ENCODE measurements at regions not wholly inside any gene's neighbourhood (a gene's known extent, or its start where the extent isn't known, plus 50 kb on each side); places are given as distances from the start of the nearest gene placed in this dataset.

GRCh38 chr9:22170556-22170955, 161.5 kb upstream of the CDKN2B start:
- no peaks in the 10 kb centered on the region for H3K27me3 ChIP-seq (ENCODE audit: control insufficient read depth, insufficient read depth, low read length)
- peaks cover 2% of the 10 kb centered on the region for H3K4me1 ChIP-seq (ENCODE audit: control insufficient read depth, extremely low read depth, insufficient read depth, low read length)
- H4K20me1 ChIP-seq (ENCODE audit: control insufficient read depth, extremely low read depth, insufficient read depth, low read length) = no peaks in the 10 kb centered on the region
- H3K27ac ChIP-seq (ENCODE audit: insufficient read depth, low read length) = no peak overlapping the region
- no peaks in the 10 kb centered on the region for H3K9me3 ChIP-seq (ENCODE audit: control insufficient read depth, insufficient read depth, low read depth, low read length)
- no peak overlapping the region for H3K4me2 ChIP-seq (ENCODE audit: extremely low read depth, insufficient read depth, low read length)
- H3K4me3 ChIP-seq (replicated peaks in 1 of 4; ENCODE audit: control extremely low read depth in 1 of 4, insufficient read depth in 1 of 4, low read depth in 3 of 4, low read length in 4 of 4) = no peak overlapping the region
- H3K79me2 ChIP-seq (ENCODE audit: control insufficient read depth, insufficient read depth, low read length) = no peaks in the 10 kb centered on the region
- no peak overlapping the region for H3K9ac ChIP-seq (ENCODE audit: insufficient read depth, low read length)
- no peaks in the 10 kb centered on the region for H3K36me3 ChIP-seq (ENCODE audit: control insufficient read depth, insufficient read depth, low read length)
- no peak for TF ChIP-seq CTCF (conservative IDR thresholded peaks at IDR 0.05 in 1 of 2, IDR thresholded peaks at IDR 0.05 in 1 of 2; ENCODE audit: low read depth in 1 of 2, low read length in 2 of 2)
- no peak for TF ChIP-seq EZH2 (IDR thresholded peaks at IDR 0.05; ENCODE audit: low read length, missing control alignments)
- DNase-seq (ENCODE audit: low read depth in 2 of 2) = no peak
- H2AFZ ChIP-seq (ENCODE audit: low read length) = no peak overlapping the region

GRCh38 chr9:22170990-22171670, 162.0 kb upstream of the CDKN2B start:
- no peak for DNase-seq (ENCODE audit: low read depth in 2 of 2)
- H3K27me3 ChIP-seq (ENCODE audit: control insufficient read depth, insufficient read depth, low read length) = no peaks in the 10 kb centered on the region
- no peaks in the 10 kb centered on the region for H4K20me1 ChIP-seq (ENCODE audit: control insufficient read depth, extremely low read depth, insufficient read depth, low read length)
- no peaks in the 10 kb centered on the region for H3K36me3 ChIP-seq (ENCODE audit: control insufficient read depth, insufficient read depth, low read length)
- H3K27ac ChIP-seq (ENCODE audit: insufficient read depth, low read length) = no peak overlapping the region
- H3K79me2 ChIP-seq (ENCODE audit: control insufficient read depth, insufficient read depth, low read length) = no peaks in the 10 kb centered on the region
- no peak overlapping the region for H3K4me3 ChIP-seq (replicated peaks in 1 of 4; ENCODE audit: control extremely low read depth in 1 of 4, insufficient read depth in 1 of 4, low read depth in 3 of 4, low read length in 4 of 4)
- no peaks in the 10 kb centered on the region for H3K9me3 ChIP-seq (ENCODE audit: control insufficient read depth, insufficient read depth, low read depth, low read length)
- no peak overlapping the region for H3K9ac ChIP-seq (ENCODE audit: insufficient read depth, low read length)
- TF ChIP-seq EZH2 (IDR thresholded peaks at IDR 0.05; ENCODE audit: low read length, missing control alignments) (no peak), CTCF (conservative IDR thresholded peaks at IDR 0.05 in 1 of 2, IDR thresholded peaks at IDR 0.05 in 1 of 2; ENCODE audit: low read depth in 1 of 2, low read length in 2 of 2) (no peak)
- peaks cover 2% of the 10 kb centered on the region for H3K4me1 ChIP-seq (ENCODE audit: control insufficient read depth, extremely low read depth, insufficient read depth, low read length)
- H3K4me2 ChIP-seq (ENCODE audit: extremely low read depth, insufficient read depth, low read length) = no peak overlapping the region
- H2AFZ ChIP-seq (ENCODE audit: low read length) = no peak overlapping the region

- H3K79me2 ChIP-seq (ENCODE audit: control insufficient read depth, insufficient read depth, low read length) = no peaks in the 10 kb centered on the region
- no peak overlapping the region for H3K27ac ChIP-seq (ENCODE audit: insufficient read depth, low read length)
- no peaks in the 10 kb centered on the region for H3K27me3 ChIP-seq (ENCODE audit: control insufficient read depth, insufficient read depth, low read length)
- H3K4me3 ChIP-seq (replicated peaks in 1 of 4; ENCODE audit: control extremely low read depth in 1 of 4, insufficient read depth in 1 of 4, low read depth in 3 of 4, low read length in 4 of 4) = no peak overlapping the region
- no peak overlapping the region for H2AFZ ChIP-seq (ENCODE audit: low read length)
- no peak overlapping the region for H3K4me2 ChIP-seq (ENCODE audit: extremely low read depth, insufficient read depth, low read length)
- peaks cover 2% of the 10 kb centered on the region for H3K4me1 ChIP-seq (ENCODE audit: control insufficient read depth, extremely low read depth, insufficient read depth, low read length)
- no peaks in the 10 kb centered on the region for H4K20me1 ChIP-seq (ENCODE audit: control insufficient read depth, extremely low read depth, insufficient read depth, low read length)
- H3K36me3 ChIP-seq (ENCODE audit: control insufficient read depth, insufficient read depth, low read length) = no peaks in the 10 kb centered on the region
- H3K9ac ChIP-seq (ENCODE audit: insufficient read depth, low read length) = no peak overlapping the region
- no peak for TF ChIP-seq CTCF (conservative IDR thresholded peaks at IDR 0.05 in 1 of 2, IDR thresholded peaks at IDR 0.05 in 1 of 2; ENCODE audit: low read depth in 1 of 2, low read length in 2 of 2)
- TF ChIP-seq EZH2 (IDR thresholded peaks at IDR 0.05; ENCODE audit: low read length, missing control alignments) = no peak
- H3K9me3 ChIP-seq (ENCODE audit: control insufficient read depth, insufficient read depth, low read depth, low read length) = no peaks in the 10 kb centered on the region
- DNase-seq (ENCODE audit: low read depth in 2 of 2) = no peak
Measured at GRCh38 chr9:22171691-22172090, 162.6 kb upstream of the CDKN2B start.

Measured in fibroblast of lung (primary cell).